ENCODE measurements at regions not wholly inside any gene's neighbourhood (a gene's known extent, or its start where the extent isn't known, plus 50 kb on each side); places are given as distances from the start of the nearest gene placed in this dataset.

- no peaks in the 10 kb centered on the region for H3K27me3 Mint-ChIP-seq (ENCODE audit: low read depth)
- Histone ChIP-seq H3K56ac (ENCODE audit: insufficient read length, low read depth, low read length) (no peak overlapping the region), H3K9ac (ENCODE audit: extremely low read depth, insufficient read length, low read length) (no peak overlapping the region), H2AK5ac (ENCODE audit: insufficient read length, low read length) (no peak overlapping the region), H4K5ac (ENCODE audit: insufficient read length, low read depth, low read length) (no peak overlapping the region), H3K79me2 (ENCODE audit: insufficient read depth, low read length) (no peaks in the 10 kb centered on the region), H3K4me2 (ENCODE audit: insufficient read depth, insufficient read length, low read length) (no peak overlapping the region), H3K9me3 (ENCODE audit: control insufficient read depth, low read depth, low read length) (no peaks in the 10 kb centered on the region), H4K20me1 (ENCODE audit: control insufficient read depth, insufficient read depth, insufficient read length) (no peaks in the 10 kb centered on the region), H3K14ac (ENCODE audit: insufficient read depth, low read length) (no peak overlapping the region), H3K18ac (ENCODE audit: insufficient read length, low read depth, low read length) (no peak overlapping the region), H2BK120ac (ENCODE audit: low read depth, low read length, poor library complexity, severe bottlenecking) (no peak overlapping the region), H2BK15ac (ENCODE audit: low read depth, low read length) (no peak overlapping the region), H4K8ac (replicated peaks; ENCODE audit: insufficient read length, low read depth, low read length) (no peak overlapping the region), H3K4me1 (ENCODE audit: insufficient read depth, low read length) (no peaks in the 10 kb centered on the region), H3K23ac (ENCODE audit: insufficient read length, low read depth, low read length) (no peak overlapping the region), H3K4ac (ENCODE audit: low read depth, low read length) (no peak overlapping the region), H2AFZ (ENCODE audit: low read length) (no peak overlapping the region), H2BK20ac (ENCODE audit: low read depth, low read length, poor library complexity, severe bottlenecking) (no peak overlapping the region), H3T11ph (ENCODE audit: low read length) (no peak overlapping the region), H4K91ac (ENCODE audit: insufficient read length, low read depth, low read length) (no peak overlapping the region), H3K23me2 (ENCODE audit: insufficient read length, low read depth, low read length, poor library complexity, severe bottlenecking) (no peaks in the 10 kb centered on the region), H2BK12ac (ENCODE audit: insufficient read length, low read depth, low read length) (no peak overlapping the region), H3K79me1 (ENCODE audit: insufficient read depth, low read depth, low read length, poor library complexity, severe bottlenecking) (no peaks in the 10 kb centered on the region), H2BK5ac (ENCODE audit: insufficient read length, low read length) (no peak overlapping the region), H3K27ac (ENCODE audit: insufficient read length, low read depth, low read length) (no peak overlapping the region), H3K27me3 (ENCODE audit: insufficient read depth, low read length) (no peaks in the 10 kb centered on the region)
- H3K9me3 Mint-ChIP-seq = peaks cover 2 to 7% of the 10 kb centered on the region in 2 experiments; a peak in 1 of 5 replicates
- H3K27ac Mint-ChIP-seq = no peak overlapping the region
- H3K4me1 Mint-ChIP-seq = no peaks in the 10 kb centered on the region
- H3K36me3 Mint-ChIP-seq (ENCODE audit: insufficient read depth in 1 of 3, low read depth in 3 of 3) = peaks cover 0 to 2% (median 0%) of the 10 kb centered on the region in 3 experiments; a peak in 1 of 7 replicates
- TF ChIP-seq, protein P1, sequence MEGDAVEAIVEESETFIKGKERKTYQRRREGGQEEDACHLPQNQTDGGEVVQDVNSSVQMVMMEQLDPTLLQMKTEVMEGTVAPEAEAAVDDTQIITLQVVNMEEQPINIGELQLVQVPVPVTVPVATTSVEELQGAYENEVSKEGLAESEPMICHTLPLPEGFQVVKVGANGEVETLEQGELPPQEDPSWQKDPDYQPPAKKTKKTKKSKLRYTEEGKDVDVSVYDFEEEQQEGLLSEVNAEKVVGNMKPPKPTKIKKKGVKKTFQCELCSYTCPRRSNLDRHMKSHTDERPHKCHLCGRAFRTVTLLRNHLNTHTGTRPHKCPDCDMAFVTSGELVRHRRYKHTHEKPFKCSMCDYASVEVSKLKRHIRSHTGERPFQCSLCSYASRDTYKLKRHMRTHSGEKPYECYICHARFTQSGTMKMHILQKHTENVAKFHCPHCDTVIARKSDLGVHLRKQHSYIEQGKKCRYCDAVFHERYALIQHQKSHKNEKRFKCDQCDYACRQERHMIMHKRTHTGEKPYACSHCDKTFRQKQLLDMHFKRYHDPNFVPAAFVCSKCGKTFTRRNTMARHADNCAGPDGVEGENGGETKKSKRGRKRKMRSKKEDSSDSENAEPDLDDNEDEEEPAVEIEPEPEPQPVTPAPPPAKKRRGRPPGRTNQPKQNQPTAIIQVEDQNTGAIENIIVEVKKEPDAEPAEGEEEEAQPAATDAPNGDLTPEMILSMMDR (conservative IDR thresholded peaks at IDR 0.05) = no peak
- no CpG with 5 or more reads among the region's 2 CpGs for whole genome bisulfite sequencing (ENCODE audit: extremely low coverage, insufficient read length, low lambda C conversion rate)
- H3K4me3 Mint-ChIP-seq = no peak overlapping the region
- DNase-seq = no peak
These were observed 187.8 kb upstream of the LHX8 start for GRCh38 chr1:74946388-74946787.

All from H9 (cell line).